ENCODE measurements at regions not wholly inside any gene's neighbourhood (a gene's known extent, or its start where the extent isn't known, plus 50 kb on each side); places are given as distances from the start of the nearest gene placed in this dataset.

GRCh38 chr6:47102331-47102730 lies 60.2 kb upstream of the ADGRF1 start:
- no peak for DNase-seq (ENCODE audit: extremely low spot score)
- ChIA-PET POLR2A (no interaction called here), CTCF (no interaction called here)
- TF ChIP-seq FOXA1 (IDR thresholded peaks at IDR 0.05) (no peak), BHLHE40 (IDR thresholded peaks at IDR 0.05; ENCODE audit: borderline replicate concordance) (no peak), CTBP1 (IDR thresholded peaks at IDR 0.05; ENCODE audit: borderline replicate concordance) (no peak), ELF4 (IDR thresholded peaks at IDR 0.05) (no peak), SUZ12 (IDR thresholded peaks at IDR 0.05) (no peak), ARNT (IDR thresholded peaks at IDR 0.05) (no peak), SP1 (IDR thresholded peaks at IDR 0.05) (no peak)

- POLR2A ChIA-PET, result interaction anchor here (2.4 kb wide), 1 partner anchor 210 kb away, joined by 11 read pairs; no protein-coding TSS in a partner anchor
- DNase-seq (ENCODE audit: extremely low spot score), result no peak
Observed at GRCh38 chr6:47098570-47098993, 56.5 kb upstream of the ADGRF1 start.

GRCh38 chr6:47097092-47097945 lies 55.2 kb upstream of the ADGRF1 start:
- no peak for TF ChIP-seq BHLHE40 (IDR thresholded peaks at IDR 0.05; ENCODE audit: borderline replicate concordance)
- TF ChIP-seq CTBP1 (IDR thresholded peaks at IDR 0.05; ENCODE audit: borderline replicate concordance), result no peak
- TF ChIP-seq PKNOX1 (IDR thresholded peaks at IDR 0.05), result no peak
- TF ChIP-seq HDGF (IDR thresholded peaks at IDR 0.05; ENCODE audit: borderline replicate concordance), result no peak
- no peak for TF ChIP-seq ZNF384 (IDR thresholded peaks at IDR 0.05)
- no peak for TF ChIP-seq FOXA1 (IDR thresholded peaks at IDR 0.05)
- TF ChIP-seq TARDBP (IDR thresholded peaks at IDR 0.05), result no peak
- no peak for TF ChIP-seq ELF4 (IDR thresholded peaks at IDR 0.05)
- no peak for TF ChIP-seq L3MBTL2 (conservative IDR thresholded peaks at IDR 0.05)
- no peak for TF ChIP-seq SP1 (IDR thresholded peaks at IDR 0.05)
- TF ChIP-seq SUZ12 (IDR thresholded peaks at IDR 0.05), result no peak
- TF ChIP-seq NFRKB (IDR thresholded peaks at IDR 0.05), result no peak
- no peak for TF ChIP-seq LEF1 (IDR thresholded peaks at IDR 0.05; ENCODE audit: borderline replicate concordance)
- TF ChIP-seq FOXM1 (IDR thresholded peaks at IDR 0.05; ENCODE audit: borderline replicate concordance), result no peak
- TF ChIP-seq FOXK2 (IDR thresholded peaks at IDR 0.05), result no peak
- TF ChIP-seq ARNT (IDR thresholded peaks at IDR 0.05), result no peak
- peak; percentile 74 for DNase-seq (ENCODE audit: extremely low spot score)
- ChIA-PET POLR2A (interaction anchor here (1.1 to 2.4 kb wide), 2 partner anchors 145 to 211 kb away, joined by 4 to 11 read pairs; no protein-coding TSS in a partner anchor), CTCF (interaction anchor here (0.5 to 2.3 kb wide), 12 partner anchors 9 to 219 kb away, joined by 3 to 10 read pairs (median 4); partner anchors contain the start of gene TNFRSF21)

More at GRCh38 chr6:47098570-47098993, 56.5 kb upstream of the ADGRF1 start:
- CTCF ChIA-PET, result interaction anchor here (0.9 to 2.3 kb wide), 4 partner anchors 34 to 211 kb away, joined by 3 to 10 read pairs (median 4); partner anchors contain the start of gene TNFRSF21
- TF ChIP-seq TARDBP (IDR thresholded peaks at IDR 0.05) (no peak), HDGF (IDR thresholded peaks at IDR 0.05; ENCODE audit: borderline replicate concordance) (no peak), ARNT (IDR thresholded peaks at IDR 0.05) (no peak), FOXK2 (IDR thresholded peaks at IDR 0.05) (no peak), ZNF384 (IDR thresholded peaks at IDR 0.05) (no peak), NFRKB (IDR thresholded peaks at IDR 0.05) (no peak), SUZ12 (IDR thresholded peaks at IDR 0.05) (no peak)

GRCh38 chr6:47096211-47096895 lies 54.2 kb upstream of the ADGRF1 start:
- POLR2A ChIA-PET, result interaction anchor here (1.1 kb wide), 1 partner anchor 209 kb away, joined by 3 read pairs; no protein-coding TSS in a partner anchor
- CTCF ChIA-PET, result interaction anchor here (1.0 to 2.3 kb wide), 6 partner anchors 10 to 217 kb away, joined by 3 to 10 read pairs (median 6); partner anchors contain the start of gene TNFRSF21
- no peak for TF ChIP-seq ELF4 (IDR thresholded peaks at IDR 0.05)
- no peak for TF ChIP-seq FOXA1 (IDR thresholded peaks at IDR 0.05)
- no peak for TF ChIP-seq HDGF (IDR thresholded peaks at IDR 0.05; ENCODE audit: borderline replicate concordance)
- TF ChIP-seq ZNF384 (IDR thresholded peaks at IDR 0.05), result no peak
- no peak for TF ChIP-seq FOXM1 (IDR thresholded peaks at IDR 0.05; ENCODE audit: borderline replicate concordance)
- TF ChIP-seq NFRKB (IDR thresholded peaks at IDR 0.05), result no peak
- TF ChIP-seq CTBP1 (IDR thresholded peaks at IDR 0.05; ENCODE audit: borderline replicate concordance), result no peak
- no peak for TF ChIP-seq LEF1 (IDR thresholded peaks at IDR 0.05; ENCODE audit: borderline replicate concordance)
- TF ChIP-seq SUZ12 (IDR thresholded peaks at IDR 0.05), result no peak
- no peak for TF ChIP-seq TARDBP (IDR thresholded peaks at IDR 0.05)
- DNase-seq (ENCODE audit: extremely low spot score), result no peak

GRCh38 chr6:47094241-47094925 lies 52.3 kb upstream of the ADGRF1 start:
- ChIA-PET CTCF (interaction anchor here (0.5 to 1.9 kb wide), 4 partner anchors 11 to 935 kb away, joined by 3 to 5 read pairs (median 4); no protein-coding TSS in a partner anchor), POLR2A (no interaction called here)
- TF ChIP-seq SP1 (IDR thresholded peaks at IDR 0.05) (no peak), FOXA1 (IDR thresholded peaks at IDR 0.05) (no peak), L3MBTL2 (conservative IDR thresholded peaks at IDR 0.05) (no peak), CTBP1 (IDR thresholded peaks at IDR 0.05; ENCODE audit: borderline replicate concordance) (no peak), NFRKB (IDR thresholded peaks at IDR 0.05) (no peak), HDGF (IDR thresholded peaks at IDR 0.05; ENCODE audit: borderline replicate concordance) (no peak), ARNT (IDR thresholded peaks at IDR 0.05) (no peak), FOXM1 (IDR thresholded peaks at IDR 0.05; ENCODE audit: borderline replicate concordance) (no peak), ZNF384 (IDR thresholded peaks at IDR 0.05) (no peak), ELF4 (IDR thresholded peaks at IDR 0.05) (no peak), PKNOX1 (IDR thresholded peaks at IDR 0.05) (no peak), TARDBP (IDR thresholded peaks at IDR 0.05) (no peak), SUZ12 (IDR thresholded peaks at IDR 0.05) (no peak), LEF1 (IDR thresholded peaks at IDR 0.05; ENCODE audit: borderline replicate concordance) (no peak), FOXK2 (IDR thresholded peaks at IDR 0.05) (no peak), BHLHE40 (IDR thresholded peaks at IDR 0.05; ENCODE audit: borderline replicate concordance) (no peak)
- DNase-seq (ENCODE audit: extremely low spot score), result no peak

Data from HEK293T (cell line).